ENCODE measurements at regions not wholly inside any gene's neighbourhood (a gene's known extent, or its start where the extent isn't known, plus 50 kb on each side); places are given as distances from the start of the nearest gene placed in this dataset.
"Not testable (repeated sequence)": the region's sequence is repeated elsewhere in the genome, so short reads cannot be mapped to it uniquely, and the experiment has no call there.

- H3K4me3 ChIP-seq (replicated peaks; ENCODE audit: low read depth, low read length), result no peak overlapping the region
- no peak for DNase-seq (ENCODE audit: low read depth)
- TF ChIP-seq, protein P1, sequence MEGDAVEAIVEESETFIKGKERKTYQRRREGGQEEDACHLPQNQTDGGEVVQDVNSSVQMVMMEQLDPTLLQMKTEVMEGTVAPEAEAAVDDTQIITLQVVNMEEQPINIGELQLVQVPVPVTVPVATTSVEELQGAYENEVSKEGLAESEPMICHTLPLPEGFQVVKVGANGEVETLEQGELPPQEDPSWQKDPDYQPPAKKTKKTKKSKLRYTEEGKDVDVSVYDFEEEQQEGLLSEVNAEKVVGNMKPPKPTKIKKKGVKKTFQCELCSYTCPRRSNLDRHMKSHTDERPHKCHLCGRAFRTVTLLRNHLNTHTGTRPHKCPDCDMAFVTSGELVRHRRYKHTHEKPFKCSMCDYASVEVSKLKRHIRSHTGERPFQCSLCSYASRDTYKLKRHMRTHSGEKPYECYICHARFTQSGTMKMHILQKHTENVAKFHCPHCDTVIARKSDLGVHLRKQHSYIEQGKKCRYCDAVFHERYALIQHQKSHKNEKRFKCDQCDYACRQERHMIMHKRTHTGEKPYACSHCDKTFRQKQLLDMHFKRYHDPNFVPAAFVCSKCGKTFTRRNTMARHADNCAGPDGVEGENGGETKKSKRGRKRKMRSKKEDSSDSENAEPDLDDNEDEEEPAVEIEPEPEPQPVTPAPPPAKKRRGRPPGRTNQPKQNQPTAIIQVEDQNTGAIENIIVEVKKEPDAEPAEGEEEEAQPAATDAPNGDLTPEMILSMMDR (IDR thresholded peaks at IDR 0.05; ENCODE audit: low read length, missing control alignments), result no peak
Measured at GRCh38 chr5:115423541-115423940, 121.0 kb downstream of the FEM1C start.

DNA sequence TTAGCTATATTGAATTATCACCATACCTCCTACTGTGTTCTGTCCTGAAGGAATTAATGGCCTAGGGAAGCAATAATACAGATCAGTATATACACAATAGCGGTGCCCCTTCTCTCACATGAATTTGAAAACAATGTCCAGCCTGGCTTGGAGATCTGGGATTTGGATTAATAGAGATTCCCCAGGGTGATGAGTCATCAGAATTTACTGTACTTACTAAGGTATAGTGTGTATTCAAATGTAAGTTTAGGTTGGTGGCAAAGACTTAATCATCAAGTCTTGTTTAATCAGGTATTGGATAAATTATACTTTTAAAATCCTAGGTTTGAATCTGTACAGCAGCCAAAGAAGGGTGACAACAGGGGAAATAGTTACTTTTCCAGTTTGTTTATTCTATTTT lies 121.5 kb downstream of the FEM1C start:
- TF ChIP-seq, protein P1 (IDR thresholded peaks at IDR 0.05; ENCODE audit: low read length, missing control alignments), result no peak
- peak; percentile 40 for DNase-seq (ENCODE audit: low read depth)
- H3K4me3 ChIP-seq (replicated peaks; ENCODE audit: low read depth, low read length), result no peak overlapping the region

GRCh38 chr5:115420812-115421211 lies 123.8 kb downstream of the FEM1C start:
- not testable (repeated sequence) for H3K4me3 ChIP-seq (replicated peaks; ENCODE audit: low read depth, low read length); DNase-seq (ENCODE audit: low read depth)

- peak; percentile 98 for DNase-seq (ENCODE audit: low read depth)
- H3K4me3 ChIP-seq (replicated peaks; ENCODE audit: low read depth, low read length), result no peak overlapping the region
- TF ChIP-seq, protein P1 (IDR thresholded peaks at IDR 0.05; ENCODE audit: low read length, missing control alignments), result no peak
Measured at GRCh38 chr5:115419846-115420585, 123.6 kb upstream of the CCDC112 start.

DNA sequence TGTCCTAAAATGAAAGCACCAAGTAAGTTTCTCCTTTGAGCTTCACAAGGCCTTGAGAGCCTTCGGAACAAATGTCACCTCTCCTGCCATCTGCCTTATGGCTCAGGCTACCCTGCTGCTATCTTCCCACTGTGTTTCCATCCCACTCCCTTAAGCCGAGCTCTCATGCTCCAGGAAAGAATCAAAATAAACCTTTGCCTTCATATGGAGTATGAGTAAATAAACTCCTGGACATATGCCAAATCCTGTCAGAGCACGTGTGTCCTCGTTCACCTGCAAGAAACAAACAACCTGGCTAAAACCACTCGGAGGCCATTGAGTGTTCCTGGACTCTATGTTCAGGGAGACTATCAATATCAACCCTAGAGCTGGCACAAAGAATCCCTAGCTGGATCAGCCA lies 122.3 kb upstream of the CCDC112 start:
- TF ChIP-seq, protein P1 (IDR thresholded peaks at IDR 0.05; ENCODE audit: low read length, missing control alignments), result no peak
- no peak overlapping the region for H3K4me3 ChIP-seq (replicated peaks; ENCODE audit: low read depth, low read length)
- no peak for DNase-seq (ENCODE audit: low read depth)

DNA sequence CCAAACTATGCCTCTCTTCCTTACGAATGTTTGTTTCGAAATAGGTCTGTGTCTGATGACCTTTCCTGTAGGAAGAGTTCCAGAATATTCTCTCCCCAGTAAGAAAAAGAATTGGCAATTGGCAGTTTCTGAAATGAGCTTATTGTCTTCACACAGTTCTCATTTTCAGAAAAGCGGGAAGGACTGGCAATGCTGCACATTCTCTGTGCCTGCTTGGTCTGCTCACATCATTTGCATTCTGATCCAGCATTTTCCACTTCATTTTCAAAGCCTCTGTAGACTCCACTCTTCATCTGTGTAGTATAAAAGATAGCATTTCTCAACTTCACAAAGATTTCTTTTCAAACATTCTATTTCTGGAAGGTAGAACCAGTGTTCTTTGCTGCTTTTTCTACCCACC lies 120.6 kb upstream of the CCDC112 start:
- DNase-seq (ENCODE audit: low read depth), result no peak
- no peak overlapping the region for H3K4me3 ChIP-seq (replicated peaks; ENCODE audit: low read depth, low read length)
- TF ChIP-seq, protein P1 (IDR thresholded peaks at IDR 0.05; ENCODE audit: low read length, missing control alignments), result no peak

DNA sequence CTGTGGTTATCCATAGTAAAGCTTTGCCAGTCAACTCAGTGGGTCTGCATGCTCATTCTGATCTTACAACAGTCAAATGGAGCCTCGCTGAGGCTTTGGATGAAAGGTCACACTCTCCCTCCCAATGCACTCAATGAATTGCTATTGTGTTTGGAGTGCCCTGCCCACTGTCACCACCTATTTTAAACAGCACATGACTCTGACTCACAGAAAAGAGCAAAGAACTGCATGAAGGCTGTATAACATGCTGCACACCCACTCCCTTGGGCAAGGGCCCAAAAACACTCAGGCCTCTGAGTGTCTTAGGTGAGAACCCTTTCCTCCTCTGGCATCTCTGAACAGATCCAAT lies 118.7 kb upstream of the CCDC112 start:
- peak; percentile 92 for DNase-seq (ENCODE audit: low read depth)
- TF ChIP-seq, protein P1 (IDR thresholded peaks at IDR 0.05; ENCODE audit: low read length, missing control alignments), result no peak
- H3K4me3 ChIP-seq (replicated peaks; ENCODE audit: low read depth, low read length), result no peak overlapping the region

All from fibroblast of pulmonary artery (primary cell).